ENCODE measurements at regions not wholly inside any gene's neighbourhood (a gene's known extent, or its start where the extent isn't known, plus 50 kb on each side); places are given as distances from the start of the nearest gene placed in this dataset.

DNA sequence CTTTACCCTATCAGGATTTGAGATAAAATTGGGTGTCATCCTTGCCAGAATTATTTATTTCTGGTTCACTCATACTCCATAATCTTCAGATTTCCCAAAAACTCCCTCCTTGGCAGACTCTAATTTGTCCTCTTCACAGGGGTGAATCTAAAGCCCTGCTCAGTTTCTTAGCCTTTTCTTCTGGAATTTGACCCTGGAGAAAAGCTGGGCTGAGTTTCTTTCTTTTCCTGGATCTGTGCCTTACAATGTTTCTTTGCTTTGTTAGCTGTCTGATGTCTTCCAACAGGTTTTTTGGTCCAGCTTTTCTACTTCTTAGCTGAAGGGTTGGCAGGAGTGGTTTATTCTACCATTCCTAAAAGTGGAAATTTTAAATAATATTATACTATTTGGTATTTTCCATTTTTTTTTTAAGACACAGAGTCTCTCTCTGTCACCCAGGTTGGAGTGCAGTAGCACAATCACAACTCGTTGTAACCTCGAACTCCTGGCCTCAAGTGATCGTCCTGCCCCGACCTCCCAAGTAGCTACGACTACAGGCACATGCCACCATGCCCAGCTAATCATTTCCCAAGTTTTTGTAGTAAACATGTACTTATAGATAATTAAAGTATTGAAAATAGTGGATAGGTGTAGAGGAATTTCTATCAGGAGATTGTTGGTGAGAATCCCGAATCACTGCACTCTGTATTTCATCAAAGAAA lies 138.4 kb upstream of the TWIST2 start:
- DNase-seq (ENCODE audit: low read depth in 2 of 2), result no peak
- Histone ChIP-seq H3K4me3 (replicated peaks in 1 of 4; ENCODE audit: control extremely low read depth in 1 of 4, insufficient read depth in 1 of 4, low read depth in 3 of 4, low read length in 4 of 4) (no peak overlapping the region), H4K20me1 (ENCODE audit: control insufficient read depth, extremely low read depth, insufficient read depth, low read length) (no peaks in the 10 kb centered on the region), H3K4me1 (ENCODE audit: control insufficient read depth, extremely low read depth, insufficient read depth, low read length) (no peaks in the 10 kb centered on the region), H3K36me3 (ENCODE audit: control insufficient read depth, insufficient read depth, low read length) (no peaks in the 10 kb centered on the region), H3K4me2 (ENCODE audit: extremely low read depth, insufficient read depth, low read length) (no peak overlapping the region), H3K9ac (ENCODE audit: insufficient read depth, low read length) (no peak overlapping the region), H3K27me3 (ENCODE audit: control insufficient read depth, insufficient read depth, low read length) (no peaks in the 10 kb centered on the region), H2AFZ (ENCODE audit: low read length) (no peak overlapping the region), H3K79me2 (ENCODE audit: control insufficient read depth, insufficient read depth, low read length) (no peaks in the 10 kb centered on the region), H3K9me3 (ENCODE audit: control insufficient read depth, insufficient read depth, low read depth, low read length) (no peaks in the 10 kb centered on the region), H3K27ac (ENCODE audit: insufficient read depth, low read length) (no peak overlapping the region)
- TF ChIP-seq, protein P1, sequence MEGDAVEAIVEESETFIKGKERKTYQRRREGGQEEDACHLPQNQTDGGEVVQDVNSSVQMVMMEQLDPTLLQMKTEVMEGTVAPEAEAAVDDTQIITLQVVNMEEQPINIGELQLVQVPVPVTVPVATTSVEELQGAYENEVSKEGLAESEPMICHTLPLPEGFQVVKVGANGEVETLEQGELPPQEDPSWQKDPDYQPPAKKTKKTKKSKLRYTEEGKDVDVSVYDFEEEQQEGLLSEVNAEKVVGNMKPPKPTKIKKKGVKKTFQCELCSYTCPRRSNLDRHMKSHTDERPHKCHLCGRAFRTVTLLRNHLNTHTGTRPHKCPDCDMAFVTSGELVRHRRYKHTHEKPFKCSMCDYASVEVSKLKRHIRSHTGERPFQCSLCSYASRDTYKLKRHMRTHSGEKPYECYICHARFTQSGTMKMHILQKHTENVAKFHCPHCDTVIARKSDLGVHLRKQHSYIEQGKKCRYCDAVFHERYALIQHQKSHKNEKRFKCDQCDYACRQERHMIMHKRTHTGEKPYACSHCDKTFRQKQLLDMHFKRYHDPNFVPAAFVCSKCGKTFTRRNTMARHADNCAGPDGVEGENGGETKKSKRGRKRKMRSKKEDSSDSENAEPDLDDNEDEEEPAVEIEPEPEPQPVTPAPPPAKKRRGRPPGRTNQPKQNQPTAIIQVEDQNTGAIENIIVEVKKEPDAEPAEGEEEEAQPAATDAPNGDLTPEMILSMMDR (conservative IDR thresholded peaks at IDR 0.05 in 1 of 2, IDR thresholded peaks at IDR 0.05 in 1 of 2; ENCODE audit: low read depth in 1 of 2, low read length in 2 of 2), result no peak
- TF ChIP-seq EZH2 (IDR thresholded peaks at IDR 0.05; ENCODE audit: low read length, missing control alignments), result no peak

DNA sequence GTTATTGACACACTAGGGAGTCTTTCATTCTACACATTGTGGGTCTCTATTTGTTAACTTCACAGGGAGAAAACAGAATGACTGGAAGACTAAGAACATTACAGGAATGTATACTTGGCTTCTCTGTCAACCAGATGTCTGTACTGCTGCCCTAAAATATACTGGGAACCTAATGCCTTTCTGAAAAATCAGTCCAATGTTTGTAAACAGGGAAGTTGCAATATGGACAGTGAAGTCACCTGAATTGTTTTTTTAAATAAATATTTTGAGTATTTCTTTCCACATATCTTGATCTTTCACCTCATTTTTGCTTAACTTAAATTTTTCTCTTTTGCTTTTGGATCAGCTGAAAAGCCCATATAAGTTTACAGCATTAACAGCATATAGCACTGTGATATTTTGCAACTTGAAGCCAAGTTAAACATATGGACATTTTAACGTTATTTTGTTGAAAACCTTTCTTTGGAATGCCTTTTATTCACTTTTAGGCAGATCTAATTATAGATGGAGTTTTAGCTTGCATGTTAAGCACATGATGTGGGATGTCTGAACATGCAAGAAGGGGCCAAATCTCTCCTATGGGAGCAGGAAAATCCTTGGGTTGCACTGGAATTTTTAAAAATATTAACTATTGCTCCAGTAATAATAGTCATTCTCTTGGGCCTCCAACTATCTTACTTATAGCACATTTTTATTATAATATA lies 137.7 kb upstream of the TWIST2 start:
- Histone ChIP-seq H3K36me3 (ENCODE audit: control insufficient read depth, insufficient read depth, low read length) (no peaks in the 10 kb centered on the region), H3K4me1 (ENCODE audit: control insufficient read depth, extremely low read depth, insufficient read depth, low read length) (no peaks in the 10 kb centered on the region), H3K9me3 (ENCODE audit: control insufficient read depth, insufficient read depth, low read depth, low read length) (no peaks in the 10 kb centered on the region), H3K4me2 (ENCODE audit: extremely low read depth, insufficient read depth, low read length) (no peak overlapping the region), H3K27ac (ENCODE audit: insufficient read depth, low read length) (no peak overlapping the region), H2AFZ (ENCODE audit: low read length) (no peak overlapping the region), H3K4me3 (replicated peaks in 1 of 4; ENCODE audit: control extremely low read depth in 1 of 4, insufficient read depth in 1 of 4, low read depth in 3 of 4, low read length in 4 of 4) (no peak overlapping the region), H3K9ac (ENCODE audit: insufficient read depth, low read length) (no peak overlapping the region), H3K79me2 (ENCODE audit: control insufficient read depth, insufficient read depth, low read length) (no peaks in the 10 kb centered on the region), H3K27me3 (ENCODE audit: control insufficient read depth, insufficient read depth, low read length) (no peaks in the 10 kb centered on the region), H4K20me1 (ENCODE audit: control insufficient read depth, extremely low read depth, insufficient read depth, low read length) (no peaks in the 10 kb centered on the region)
- DNase-seq (ENCODE audit: low read depth in 2 of 2), result no peak
- no peak for TF ChIP-seq EZH2 (IDR thresholded peaks at IDR 0.05; ENCODE audit: low read length, missing control alignments)
- TF ChIP-seq, protein P1 (conservative IDR thresholded peaks at IDR 0.05 in 1 of 2, IDR thresholded peaks at IDR 0.05 in 1 of 2; ENCODE audit: low read depth in 1 of 2, low read length in 2 of 2), result no peak

DNA sequence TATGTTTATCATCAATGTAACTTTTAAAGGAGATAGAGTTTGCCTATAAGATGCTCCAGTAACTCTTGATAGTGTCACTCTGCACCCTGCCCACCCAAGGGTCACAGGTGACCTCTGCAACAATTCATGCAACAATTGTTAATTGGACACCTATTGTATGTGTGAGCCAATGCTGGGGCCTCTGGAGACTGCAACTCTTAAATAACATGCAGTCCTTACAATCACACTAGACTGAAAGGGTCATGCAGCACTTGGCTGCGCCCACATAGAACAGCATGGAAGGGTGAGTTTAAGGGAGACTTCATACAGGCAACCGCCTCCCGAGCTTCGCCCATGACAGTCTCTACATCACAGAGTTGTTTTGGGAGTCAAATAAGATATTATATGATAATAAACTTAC lies 137.1 kb upstream of the TWIST2 start:
- no peaks in the 10 kb centered on the region for H3K79me2 ChIP-seq (ENCODE audit: control insufficient read depth, insufficient read depth, low read length)

More for the DNA sequence above, 137.1 kb upstream of the TWIST2 start:
- H3K27me3 ChIP-seq (ENCODE audit: control insufficient read depth, insufficient read depth, low read length), result no peaks in the 10 kb centered on the region
- H3K9ac ChIP-seq (ENCODE audit: insufficient read depth, low read length), result no peak overlapping the region
- no peak for DNase-seq (ENCODE audit: low read depth in 2 of 2)
- no peak overlapping the region for H3K4me2 ChIP-seq (ENCODE audit: extremely low read depth, insufficient read depth, low read length)
- H3K9me3 ChIP-seq (ENCODE audit: control insufficient read depth, insufficient read depth, low read depth, low read length), result no peaks in the 10 kb centered on the region
- no peaks in the 10 kb centered on the region for H4K20me1 ChIP-seq (ENCODE audit: control insufficient read depth, extremely low read depth, insufficient read depth, low read length)
- no peaks in the 10 kb centered on the region for H3K4me1 ChIP-seq (ENCODE audit: control insufficient read depth, extremely low read depth, insufficient read depth, low read length)
- no peak overlapping the region for H2AFZ ChIP-seq (ENCODE audit: low read length)
- H3K4me3 ChIP-seq (replicated peaks in 1 of 4; ENCODE audit: control extremely low read depth in 1 of 4, insufficient read depth in 1 of 4, low read depth in 3 of 4, low read length in 4 of 4), result no peak overlapping the region
- H3K36me3 ChIP-seq (ENCODE audit: control insufficient read depth, insufficient read depth, low read length), result no peaks in the 10 kb centered on the region
- no peak for TF ChIP-seq EZH2 (IDR thresholded peaks at IDR 0.05; ENCODE audit: low read length, missing control alignments)
- TF ChIP-seq, protein P1 (conservative IDR thresholded peaks at IDR 0.05 in 1 of 2, IDR thresholded peaks at IDR 0.05 in 1 of 2; ENCODE audit: low read depth in 1 of 2, low read length in 2 of 2), result no peak
- no peak overlapping the region for H3K27ac ChIP-seq (ENCODE audit: insufficient read depth, low read length)

Data from fibroblast of lung (primary cell).